ENCODE measurements at regions not wholly inside any gene's neighbourhood (a gene's known extent, or its start where the extent isn't known, plus 50 kb on each side); places are given as distances from the start of the nearest gene placed in this dataset.

DNA sequence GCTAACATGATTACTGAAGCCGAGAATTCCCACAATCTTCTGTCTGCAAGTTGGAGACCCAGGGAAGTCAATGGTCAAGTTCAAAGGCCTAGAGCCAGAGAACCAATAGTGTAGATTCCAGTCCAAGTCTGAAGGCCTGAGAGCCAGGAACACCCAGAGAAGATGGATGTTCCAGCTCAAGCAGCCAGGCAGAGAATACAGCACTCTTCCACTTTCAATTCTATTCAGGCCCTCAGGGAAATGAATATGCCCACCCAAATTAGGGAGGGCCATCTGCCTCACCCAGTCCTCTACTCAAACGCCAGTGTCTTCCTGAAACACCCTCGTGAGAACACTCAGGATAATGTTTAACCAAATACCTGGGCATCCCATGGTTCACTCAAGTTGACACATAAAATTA is 123.5 kb downstream of the THBS2 start:
- TF ChIP-seq, protein P1, sequence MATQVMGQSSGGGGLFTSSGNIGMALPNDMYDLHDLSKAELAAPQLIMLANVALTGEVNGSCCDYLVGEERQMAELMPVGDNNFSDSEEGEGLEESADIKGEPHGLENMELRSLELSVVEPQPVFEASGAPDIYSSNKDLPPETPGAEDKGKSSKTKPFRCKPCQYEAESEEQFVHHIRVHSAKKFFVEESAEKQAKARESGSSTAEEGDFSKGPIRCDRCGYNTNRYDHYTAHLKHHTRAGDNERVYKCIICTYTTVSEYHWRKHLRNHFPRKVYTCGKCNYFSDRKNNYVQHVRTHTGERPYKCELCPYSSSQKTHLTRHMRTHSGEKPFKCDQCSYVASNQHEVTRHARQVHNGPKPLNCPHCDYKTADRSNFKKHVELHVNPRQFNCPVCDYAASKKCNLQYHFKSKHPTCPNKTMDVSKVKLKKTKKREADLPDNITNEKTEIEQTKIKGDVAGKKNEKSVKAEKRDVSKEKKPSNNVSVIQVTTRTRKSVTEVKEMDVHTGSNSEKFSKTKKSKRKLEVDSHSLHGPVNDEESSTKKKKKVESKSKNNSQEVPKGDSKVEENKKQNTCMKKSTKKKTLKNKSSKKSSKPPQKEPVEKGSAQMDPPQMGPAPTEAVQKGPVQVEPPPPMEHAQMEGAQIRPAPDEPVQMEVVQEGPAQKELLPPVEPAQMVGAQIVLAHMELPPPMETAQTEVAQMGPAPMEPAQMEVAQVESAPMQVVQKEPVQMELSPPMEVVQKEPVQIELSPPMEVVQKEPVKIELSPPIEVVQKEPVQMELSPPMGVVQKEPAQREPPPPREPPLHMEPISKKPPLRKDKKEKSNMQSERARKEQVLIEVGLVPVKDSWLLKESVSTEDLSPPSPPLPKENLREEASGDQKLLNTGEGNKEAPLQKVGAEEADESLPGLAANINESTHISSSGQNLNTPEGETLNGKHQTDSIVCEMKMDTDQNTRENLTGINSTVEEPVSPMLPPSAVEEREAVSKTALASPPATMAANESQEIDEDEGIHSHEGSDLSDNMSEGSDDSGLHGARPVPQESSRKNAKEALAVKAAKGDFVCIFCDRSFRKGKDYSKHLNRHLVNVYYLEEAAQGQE (IDR thresholded peaks at IDR 0.05): no peak
- no peak for TF ChIP-seq HNF4A (conservative IDR thresholded peaks at IDR 0.05)
- TF ChIP-seq MAX (IDR thresholded peaks at IDR 0.05): no peak
- TF ChIP-seq FOXA2 (IDR thresholded peaks at IDR 0.05): no peak
- no peak for TF ChIP-seq SP1 (IDR thresholded peaks at IDR 0.05)
- no peak for TF ChIP-seq HNF4G (IDR thresholded peaks at IDR 0.05)
- TF ChIP-seq NR2F2 (IDR thresholded peaks at IDR 0.05): no peak
- TF ChIP-seq GABPA (IDR thresholded peaks at IDR 0.05 in 1 of 2, conservative IDR thresholded peaks at IDR 0.05 in 1 of 2): no peak
- no peak for DNase-seq (ENCODE audit: low spot score)
- H3K4me3 ChIP-seq (ENCODE audit: low read depth in 1 of 3, low read length in 3 of 3): no peak overlapping the region
- no peaks in the 10 kb centered on the region for H3K4me1 ChIP-seq (ENCODE audit: control insufficient read depth in 4 of 4, insufficient read depth in 4 of 4, low read length in 3 of 4)
- H3K36me3 ChIP-seq (ENCODE audit: control insufficient read depth in 4 of 4, insufficient read depth in 3 of 4, low read depth in 1 of 4, low read length in 3 of 4): no peaks in the 10 kb centered on the region
- no peak overlapping the region for H3K27ac ChIP-seq (ENCODE audit: low read depth in 1 of 2, low read length in 2 of 2)
- H3K27me3 ChIP-seq (ENCODE audit: control insufficient read depth in 4 of 4, insufficient read depth in 4 of 4, low read length in 3 of 4): no peaks in the 10 kb centered on the region
- WGBS: 76% methylated on average over 3 of the region's 3 CpGs
- H3K9me3 ChIP-seq (ENCODE audit: control insufficient read depth in 4 of 4, low read length in 3 of 4): peaks cover 0 to 6% (median 0%) of the 10 kb centered on the region in 4 donors
- no peak overlapping the region for H3K9ac ChIP-seq (ENCODE audit: low read depth in 1 of 2, low read length in 2 of 2)

DNA sequence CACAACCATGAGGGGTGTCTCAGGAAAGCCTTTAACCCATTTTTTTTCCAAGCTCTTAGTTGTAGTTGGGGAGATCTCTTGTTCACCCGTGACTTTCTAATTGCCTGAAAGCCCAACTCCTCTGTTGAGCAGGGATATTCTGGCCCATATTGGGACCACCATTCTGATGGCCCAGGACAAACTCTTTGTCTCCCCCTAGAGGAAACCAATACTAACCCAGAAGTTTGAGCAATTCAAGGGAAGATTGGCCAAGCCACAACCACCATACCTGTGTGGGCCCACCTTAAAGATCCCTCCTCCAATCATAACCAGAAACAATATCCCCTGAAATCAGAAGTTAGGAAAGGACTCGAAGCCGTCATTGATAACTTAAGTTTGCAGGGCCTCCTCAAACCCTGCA is 132.6 kb downstream of the THBS2 start:
- no peak for TF ChIP-seq GABPA (IDR thresholded peaks at IDR 0.05 in 1 of 2, conservative IDR thresholded peaks at IDR 0.05 in 1 of 2)
- TF ChIP-seq YY1 (IDR thresholded peaks at IDR 0.05): no peak
- no peak for TF ChIP-seq SP1 (IDR thresholded peaks at IDR 0.05)
- TF ChIP-seq TAF1 (conservative IDR thresholded peaks at IDR 0.05): no peak
- TF ChIP-seq, protein P1 (IDR thresholded peaks at IDR 0.05): no peak
- TF ChIP-seq, protein P2, sequence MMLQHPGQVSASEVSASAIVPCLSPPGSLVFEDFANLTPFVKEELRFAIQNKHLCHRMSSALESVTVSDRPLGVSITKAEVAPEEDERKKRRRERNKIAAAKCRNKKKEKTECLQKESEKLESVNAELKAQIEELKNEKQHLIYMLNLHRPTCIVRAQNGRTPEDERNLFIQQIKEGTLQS (IDR thresholded peaks at IDR 0.05): no peak
- TF ChIP-seq ZBTB33 (IDR thresholded peaks at IDR 0.05): no peak
- no peak for TF ChIP-seq FOXA2 (IDR thresholded peaks at IDR 0.05)
- no peak for TF ChIP-seq HNF4G (IDR thresholded peaks at IDR 0.05)
- TF ChIP-seq EGR1 (IDR thresholded peaks at IDR 0.05; ENCODE audit: low read depth in 2 of 2): no peak
- TF ChIP-seq JUND (IDR thresholded peaks at IDR 0.05): no peak
- TF ChIP-seq MAX (IDR thresholded peaks at IDR 0.05): no peak
- TF ChIP-seq HNF4A (conservative IDR thresholded peaks at IDR 0.05): no peak
- no peak for TF ChIP-seq FOXA1 (IDR thresholded peaks at IDR 0.05)
- TF ChIP-seq CTCF (IDR thresholded peaks at IDR 0.05; ENCODE audit: low read depth, low read length, missing input control): no peak
- no peak for TF ChIP-seq NR2F2 (IDR thresholded peaks at IDR 0.05)
- TF ChIP-seq RAD21 (IDR thresholded peaks at IDR 0.05): no peak
- no peak for TF ChIP-seq RXRA (IDR thresholded peaks at IDR 0.05)
- DNase-seq (ENCODE audit: low spot score): no peak
- H3K4me3 ChIP-seq (ENCODE audit: low read depth in 1 of 3, low read length in 3 of 3): no peak overlapping the region
- no peaks in the 10 kb centered on the region for H3K9me3 ChIP-seq (ENCODE audit: control insufficient read depth in 4 of 4, low read length in 3 of 4)
- no peak overlapping the region for H3K9ac ChIP-seq (ENCODE audit: low read depth in 1 of 2, low read length in 2 of 2)
- no peaks in the 10 kb centered on the region for H3K27me3 ChIP-seq (ENCODE audit: control insufficient read depth in 4 of 4, insufficient read depth in 4 of 4, low read length in 3 of 4)
- H3K27ac ChIP-seq (ENCODE audit: low read depth in 1 of 2, low read length in 2 of 2): no peak overlapping the region
- no peaks in the 10 kb centered on the region for H3K36me3 ChIP-seq (ENCODE audit: control insufficient read depth in 4 of 4, insufficient read depth in 3 of 4, low read depth in 1 of 4, low read length in 3 of 4)
- H3K4me1 ChIP-seq (ENCODE audit: control insufficient read depth in 4 of 4, insufficient read depth in 4 of 4, low read length in 3 of 4): no peaks in the 10 kb centered on the region
- 86% methylated on average over 3 of the region's 3 CpGs for WGBS

Measured in liver (tissue), 8 donors.